GM18907 (cell line): ENCODE measurements at regions not wholly inside any gene's neighbourhood (a gene's known extent, or its start where the extent isn't known, plus 50 kb on each side); places are given as distances from the start of the nearest gene placed in this dataset.

Experiments used
- ATAC-seq: cut with Tn5 transposase; IDR thresholded peaks from one replicate; pipeline ENCODE4 v1.9.1; 2021; ENCODE audit warnings: mild to moderate bottlenecking, moderate library complexity; ENCODE audit not compliant: unreplicated experiment

GRCh38 chr14:95387826-95388445, 68.2 kb upstream of the CLMN start:
- no peak for ATAC-seq

GRCh38 chr14:95386536-95387095, 66.9 kb upstream of the CLMN start:
- ATAC-seq = no peak

- no peak for ATAC-seq
Measured at GRCh38 chr14:95385701-95386100, 66.0 kb upstream of the CLMN start.

GRCh38 chr14:95382747-95383146, 63.0 kb upstream of the CLMN start:
- no peak for ATAC-seq

GRCh38 chr14:95381726-95382125, 62.0 kb upstream of the CLMN start:
- no peak for ATAC-seq

GRCh38 chr14:95380350-95381042, 60.8 kb upstream of the CLMN start:
- ATAC-seq = no peak

- ATAC-seq = no peak
Measured at GRCh38 chr14:95379634-95380033, 59.9 kb upstream of the CLMN start.

- no peak for ATAC-seq
Measured at GRCh38 chr14:95375539-95376109, 55.9 kb upstream of the CLMN start.

- no peak for ATAC-seq
Measured at GRCh38 chr14:95374239-95374997, 54.7 kb upstream of the CLMN start.

- no peak for ATAC-seq
Measured at GRCh38 chr14:95370076-95370475, 50.4 kb upstream of the CLMN start.
